ENCODE measurements at regions not wholly inside any gene's neighbourhood (a gene's known extent, or its start where the extent isn't known, plus 50 kb on each side); places are given as distances from the start of the nearest gene placed in this dataset.

DNA sequence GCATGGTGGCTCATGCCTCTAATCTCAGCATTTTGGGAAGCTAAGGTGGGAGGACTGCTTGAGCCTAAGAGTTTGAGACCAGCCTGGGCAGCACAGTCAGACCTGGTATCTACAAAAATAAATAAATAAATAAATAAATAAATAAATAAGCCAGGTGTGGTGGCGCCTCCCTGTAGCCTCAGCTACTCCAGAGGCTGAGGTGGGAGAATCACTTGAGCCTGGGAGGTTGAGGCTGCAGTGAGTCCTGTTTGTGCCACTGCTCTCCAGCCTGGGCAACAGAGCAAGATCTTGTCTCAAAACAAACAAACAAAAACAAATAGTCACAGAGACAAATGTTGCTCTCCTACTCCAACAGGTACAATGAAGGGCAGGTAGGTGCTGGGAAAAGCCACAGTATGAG, 242.4 kb upstream of the POU3F1 start:
- no peak overlapping the region for H3K4me3 Mint-ChIP-seq
- H3K9me3 Mint-ChIP-seq: no peaks in the 10 kb centered on the region
- no peak overlapping the region for H3K27ac Mint-ChIP-seq
- ATAC-seq (ENCODE audit: low read depth) (no peak), DNase-seq (ENCODE audit: low spot score in 2 of 2) (no peak)
- H3K4me1 Mint-ChIP-seq: peaks cover 5% of the 10 kb centered on the region
- no peaks in the 10 kb centered on the region for H3K36me3 Mint-ChIP-seq
- peaks cover 4% of the 10 kb centered on the region for H3K27me3 Mint-ChIP-seq

- Mint-ChIP-seq H3K36me3 (no peaks in the 10 kb centered on the region), H3K27ac (no peak overlapping the region), H3K4me1 (peaks cover 1% of the 10 kb centered on the region), H3K27me3 (peaks cover 3% of the 10 kb centered on the region), H3K4me3 (no peak overlapping the region), H3K9me3 (no peaks in the 10 kb centered on the region)
- DNase-seq (ENCODE audit: low spot score in 2 of 2): no peak
- no peak for ATAC-seq (ENCODE audit: low read depth)
These were observed 241.0 kb upstream of the POU3F1 start for GRCh38 chr1:38287547-38287946.

- Mint-ChIP-seq H3K4me1 (no peaks in the 10 kb centered on the region), H3K9me3 (no peaks in the 10 kb centered on the region), H3K27ac (no peak overlapping the region), H3K27me3 (peaks cover 3% of the 10 kb centered on the region), H3K4me3 (no peak overlapping the region), H3K36me3 (no peaks in the 10 kb centered on the region)
- no peak for DNase-seq (ENCODE audit: low spot score in 2 of 2)
- ATAC-seq (ENCODE audit: low read depth): no peak
These were observed 240.4 kb upstream of the POU3F1 start for GRCh38 chr1:38287036-38287435.

GRCh38 chr1:38285807-38286530, 239.4 kb upstream of the POU3F1 start:
- no peaks in the 10 kb centered on the region for H3K9me3 Mint-ChIP-seq
- no peak for DNase-seq (ENCODE audit: low spot score in 2 of 2)
- no peaks in the 10 kb centered on the region for H3K36me3 Mint-ChIP-seq
- peaks cover 3% of the 10 kb centered on the region for H3K27me3 Mint-ChIP-seq
- no peak overlapping the region for H3K27ac Mint-ChIP-seq
- H3K4me3 Mint-ChIP-seq: no peak overlapping the region
- no peak for ATAC-seq (ENCODE audit: low read depth)
- no peaks in the 10 kb centered on the region for H3K4me1 Mint-ChIP-seq

DNA sequence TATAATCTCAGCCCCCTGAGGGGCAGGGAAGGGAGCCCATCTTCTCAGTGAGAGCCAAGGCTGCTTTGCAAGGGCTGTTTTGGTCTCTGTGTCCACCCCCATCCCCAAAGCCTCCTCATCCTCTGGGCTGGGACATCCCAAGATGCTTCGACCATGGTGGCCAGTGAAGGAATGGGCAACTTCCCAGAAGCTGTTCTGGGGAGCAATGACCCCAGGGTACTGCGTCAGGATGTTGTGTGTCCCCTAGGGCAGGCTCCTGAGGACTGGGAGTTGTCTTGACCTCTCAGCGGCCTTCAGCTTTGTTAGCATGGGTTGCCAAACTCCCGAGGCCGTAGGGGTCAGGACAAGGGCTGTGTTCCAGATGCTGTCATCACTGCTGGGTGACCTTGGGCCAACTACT, 238.4 kb upstream of the POU3F1 start:
- Mint-ChIP-seq H3K9me3 (peaks cover 2% of the 10 kb centered on the region), H3K4me1 (no peaks in the 10 kb centered on the region), H3K4me3 (no peak overlapping the region), H3K27ac (no peak overlapping the region), H3K36me3 (no peaks in the 10 kb centered on the region), H3K27me3 (peaks cover 3% of the 10 kb centered on the region)
- ATAC-seq (ENCODE audit: low read depth): no peak
- DNase-seq (ENCODE audit: low spot score in 2 of 2): no peak

DNA sequence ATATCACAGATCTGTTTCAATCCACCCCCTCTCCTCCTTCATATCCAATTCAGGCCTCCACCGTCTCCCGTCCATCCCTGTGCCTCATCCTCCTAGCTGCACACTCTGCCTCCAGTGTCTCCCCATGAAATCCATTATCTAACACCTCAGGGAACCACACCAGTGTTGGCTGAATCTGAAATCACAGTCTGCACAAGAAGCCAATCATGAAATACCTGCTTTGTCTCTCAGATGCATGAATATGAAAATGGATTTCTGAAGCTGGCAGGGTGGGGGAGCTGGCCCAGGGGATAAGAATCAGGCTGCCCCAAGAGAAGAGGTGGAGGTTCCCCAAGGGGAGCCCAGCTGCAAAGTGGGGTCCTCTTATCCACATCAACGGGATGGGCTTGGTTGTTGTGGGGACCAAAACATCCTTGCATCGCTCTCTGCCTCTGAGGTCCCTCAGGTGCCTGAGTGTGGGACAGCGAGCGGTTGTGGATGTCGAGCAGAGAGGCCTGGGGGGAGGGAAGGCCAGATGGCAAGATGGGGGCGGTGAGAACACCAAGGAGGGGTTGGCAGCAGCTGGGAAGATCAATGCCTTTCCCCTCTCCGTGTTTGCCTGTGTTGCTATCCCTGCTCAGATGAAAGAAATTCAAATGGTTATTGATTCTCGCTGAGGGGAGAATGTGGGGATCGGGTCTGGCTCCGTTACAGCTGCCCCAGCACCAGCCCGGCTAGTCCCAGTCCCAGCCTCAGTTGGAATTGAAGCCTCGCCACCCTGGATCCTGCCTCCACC, 237.3 kb upstream of the POU3F1 start:
- Mint-ChIP-seq H3K27ac (no peak overlapping the region), H3K9me3 (peaks cover 9% of the 10 kb centered on the region), H3K4me3 (no peak overlapping the region), H3K27me3 (peaks cover 3% of the 10 kb centered on the region), H3K4me1 (no peaks in the 10 kb centered on the region), H3K36me3 (no peaks in the 10 kb centered on the region)
- DNase-seq (ENCODE audit: low spot score in 2 of 2) (no peak), ATAC-seq (ENCODE audit: low read depth) (no peak)

- DNase-seq (ENCODE audit: low spot score in 2 of 2) (no peak), ATAC-seq (ENCODE audit: low read depth) (no peak)
- no peaks in the 10 kb centered on the region for H3K4me1 Mint-ChIP-seq
- peaks cover 14% of the 10 kb centered on the region for H3K9me3 Mint-ChIP-seq
- H3K27ac Mint-ChIP-seq: no peak overlapping the region
- peaks cover 10% of the 10 kb centered on the region for H3K27me3 Mint-ChIP-seq
- H3K36me3 Mint-ChIP-seq: peaks cover 1% of the 10 kb centered on the region
- H3K4me3 Mint-ChIP-seq: no peak overlapping the region
These were observed 232.6 kb upstream of the POU3F1 start for GRCh38 chr1:38279148-38279547.

DNA sequence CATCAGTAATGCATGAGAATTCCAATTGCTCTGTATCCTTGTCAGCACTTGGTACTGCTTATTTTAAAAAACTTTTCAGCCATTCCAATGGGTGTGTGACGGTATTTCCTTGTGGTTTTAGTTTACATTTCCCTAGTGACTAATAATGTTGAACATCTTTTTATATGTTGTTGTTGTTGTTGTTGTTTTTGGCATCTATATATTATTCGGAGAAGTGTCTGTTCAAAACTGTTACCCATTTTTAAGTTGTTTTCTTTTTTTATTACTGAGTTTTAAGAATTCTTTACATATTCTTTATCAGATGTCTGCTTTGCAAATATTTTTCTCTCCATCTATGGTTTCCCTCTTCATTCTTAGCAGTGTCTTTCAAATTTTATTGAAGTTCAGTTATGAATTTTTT, 231.1 kb upstream of the POU3F1 start:
- Mint-ChIP-seq H3K9me3 (peaks cover 14% of the 10 kb centered on the region), H3K4me3 (no peak overlapping the region), H3K36me3 (peaks cover 1% of the 10 kb centered on the region), H3K4me1 (no peaks in the 10 kb centered on the region), H3K27me3 (peaks cover 7% of the 10 kb centered on the region), H3K27ac (no peak overlapping the region)
- DNase-seq (ENCODE audit: low spot score in 2 of 2) (no peak), ATAC-seq (ENCODE audit: low read depth) (no peak)

- H3K27ac Mint-ChIP-seq: no peak overlapping the region
- H3K36me3 Mint-ChIP-seq: peaks cover 1% of the 10 kb centered on the region
- peaks cover 16% of the 10 kb centered on the region for H3K27me3 Mint-ChIP-seq
- no peak overlapping the region for H3K4me3 Mint-ChIP-seq
- ATAC-seq (ENCODE audit: low read depth): no peak
- DNase-seq (ENCODE audit: low spot score in 2 of 2): no peak
- H3K4me1 Mint-ChIP-seq: peaks cover under 1% of the 10 kb centered on the region
- H3K9me3 Mint-ChIP-seq: peaks cover 14% of the 10 kb centered on the region
These were observed 229.4 kb upstream of the POU3F1 start for GRCh38 chr1:38275960-38276359.

- peaks cover 1% of the 10 kb centered on the region for H3K36me3 Mint-ChIP-seq
- peaks cover 17% of the 10 kb centered on the region for H3K27me3 Mint-ChIP-seq
- H3K9me3 Mint-ChIP-seq: peaks cover 12% of the 10 kb centered on the region
- ATAC-seq (ENCODE audit: low read depth) (no peak), DNase-seq (ENCODE audit: low spot score in 2 of 2) (no peak)
- H3K4me3 Mint-ChIP-seq: no peak overlapping the region
- H3K27ac Mint-ChIP-seq: no peak overlapping the region
- peaks cover 3% of the 10 kb centered on the region for H3K4me1 Mint-ChIP-seq
These were observed 228.4 kb upstream of the POU3F1 start for GRCh38 chr1:38274974-38275373.

- DNase-seq (ENCODE audit: low spot score in 2 of 2): no peak
- H3K27ac Mint-ChIP-seq: no peak overlapping the region
- peaks cover 3% of the 10 kb centered on the region for H3K9me3 Mint-ChIP-seq
- H3K27me3 Mint-ChIP-seq: peaks cover 18% of the 10 kb centered on the region
- ATAC-seq (ENCODE audit: low read depth): no peak
- no peaks in the 10 kb centered on the region for H3K36me3 Mint-ChIP-seq
- H3K4me3 Mint-ChIP-seq: no peak overlapping the region
- H3K4me1 Mint-ChIP-seq: peaks cover 3% of the 10 kb centered on the region
These were observed 226.7 kb upstream of the POU3F1 start for GRCh38 chr1:38273196-38273804.

DNA sequence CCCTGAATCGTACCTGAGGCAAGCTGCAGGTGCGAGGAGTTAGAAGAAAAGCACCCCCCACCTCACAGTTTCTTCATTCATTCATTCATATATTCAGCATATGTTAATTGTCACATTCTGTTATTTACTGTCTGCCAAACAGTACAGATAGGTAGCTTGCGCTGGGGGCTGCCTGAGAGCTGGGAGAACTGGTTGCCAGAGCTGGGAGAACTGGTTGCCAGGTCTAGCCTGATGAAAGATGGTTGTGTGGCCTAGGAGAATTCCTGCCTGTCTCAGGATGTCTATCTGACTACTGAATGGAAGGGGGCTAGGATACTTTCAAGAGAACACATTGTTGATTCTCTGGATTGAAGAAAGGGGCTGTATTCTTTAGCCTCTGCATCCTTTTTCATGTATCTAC, 225.9 kb upstream of the POU3F1 start:
- Mint-ChIP-seq H3K36me3 (no peaks in the 10 kb centered on the region), H3K27ac (no peak overlapping the region), H3K4me1 (peaks cover 3% of the 10 kb centered on the region), H3K9me3 (no peaks in the 10 kb centered on the region), H3K4me3 (no peak overlapping the region), H3K27me3 (peaks cover 22% of the 10 kb centered on the region)
- DNase-seq (ENCODE audit: low spot score in 2 of 2) (no peak), ATAC-seq (ENCODE audit: low read depth) (no peak)

- Mint-ChIP-seq H3K27me3 (peaks cover 23% of the 10 kb centered on the region), H3K9me3 (no peaks in the 10 kb centered on the region), H3K4me1 (peaks cover 5% of the 10 kb centered on the region), H3K27ac (no peak overlapping the region), H3K4me3 (no peak overlapping the region), H3K36me3 (no peaks in the 10 kb centered on the region)
- ATAC-seq (ENCODE audit: low read depth) (no peak), DNase-seq (ENCODE audit: low spot score in 2 of 2) (no peak)
These were observed 224.4 kb upstream of the POU3F1 start for GRCh38 chr1:38270849-38271633.

All from memory B cell (primary cell).